Stimulated activated CD4-positive, alpha-beta T cell treated with anti-CD3 and anti-CD28 coated beads, Interleukin-2, amount 100 ng/mL, for 24 hours (primary cell): ENCODE measurements at regions not wholly inside any gene's neighbourhood (a gene's known extent, or its start where the extent isn't known, plus 50 kb on each side); places are given as distances from the start of the nearest gene placed in this dataset.

Experiments
- DNase-seq, 2 donors: peaks; one replicate each; pipeline ENCODE4 v3.0.0-alpha.2; 2020

DNA sequence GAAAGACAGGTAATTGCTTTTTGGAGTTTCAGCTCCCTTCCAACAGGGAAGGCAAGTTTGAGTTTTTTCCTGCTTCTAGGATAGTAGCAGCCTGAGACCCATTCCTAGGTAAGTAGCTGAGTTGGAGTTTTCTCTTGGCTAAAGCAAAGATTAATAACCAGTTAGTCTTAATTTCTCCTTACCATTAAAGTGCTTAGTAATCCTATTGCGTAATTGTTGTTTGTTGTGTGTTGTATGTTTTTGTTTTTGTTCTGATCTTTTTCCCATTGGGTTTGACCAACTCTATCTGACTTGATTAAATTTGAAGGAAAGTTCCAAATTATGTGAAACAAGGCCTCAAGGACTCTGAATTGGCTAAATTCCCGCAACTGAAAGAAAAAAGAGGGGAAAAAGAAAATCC is 83.5 kb downstream of the TBX22 start:
- no peak for DNase-seq

DNA sequence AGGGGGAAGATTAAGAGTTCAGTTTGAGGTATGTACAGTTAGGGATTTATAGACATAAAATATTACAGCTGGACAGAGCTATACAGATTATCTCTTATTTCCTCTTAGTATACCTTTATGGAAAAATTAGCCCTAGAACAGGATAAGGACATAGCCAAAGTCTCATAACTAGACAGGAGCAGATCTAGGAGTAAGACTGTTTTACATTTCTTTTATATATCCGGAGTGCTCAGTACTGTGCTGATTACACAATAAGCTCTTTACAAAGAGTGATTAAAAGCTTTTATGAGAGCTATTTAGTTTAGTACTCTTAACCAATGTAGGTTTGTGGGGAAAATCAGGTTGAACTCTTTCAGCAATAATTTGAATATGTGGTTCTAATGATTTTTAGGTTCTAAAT is 105.8 kb downstream of the TBX22 start:
- DNase-seq: no peak

DNA sequence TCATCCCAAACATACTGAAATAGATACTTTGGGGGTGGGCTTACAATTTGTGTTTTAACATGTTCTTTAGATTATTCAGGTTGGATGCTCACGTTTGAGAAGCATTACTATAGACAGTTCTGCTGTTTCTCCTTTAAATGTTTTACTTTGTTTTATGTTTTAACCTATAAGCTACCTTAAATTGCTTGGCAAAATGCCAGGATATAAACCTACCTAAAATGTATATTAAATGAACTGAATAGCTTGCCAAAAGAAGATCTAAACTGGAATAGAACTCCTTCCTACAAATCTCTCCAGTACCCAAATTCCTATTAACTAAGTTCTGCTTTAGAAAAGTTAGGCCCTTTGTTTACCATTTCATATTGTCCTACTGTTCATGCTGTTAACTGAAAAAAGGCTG is 124.4 kb downstream of the TBX22 start:
- DNase-seq: no peak

DNA sequence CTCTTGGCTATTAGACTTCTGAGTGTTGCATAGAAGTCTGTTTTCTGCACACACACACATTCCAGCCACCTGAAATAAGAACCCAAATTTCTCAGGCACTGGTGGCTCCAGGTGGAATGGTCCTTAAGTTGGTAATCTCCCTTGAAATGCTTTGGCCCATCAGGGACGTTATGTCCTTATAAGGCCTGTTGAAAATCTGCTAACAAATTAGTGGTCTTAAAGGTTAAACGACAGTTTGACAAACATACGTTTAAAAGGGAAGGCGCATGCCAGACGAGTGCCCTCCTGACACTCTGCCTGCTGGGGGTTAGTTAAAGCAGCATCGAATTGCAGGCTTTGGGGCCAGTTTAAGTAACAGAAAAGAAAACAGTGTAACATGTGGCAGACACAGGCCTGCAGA is 125.0 kb downstream of the TBX22 start:
- no peak for DNase-seq

DNA sequence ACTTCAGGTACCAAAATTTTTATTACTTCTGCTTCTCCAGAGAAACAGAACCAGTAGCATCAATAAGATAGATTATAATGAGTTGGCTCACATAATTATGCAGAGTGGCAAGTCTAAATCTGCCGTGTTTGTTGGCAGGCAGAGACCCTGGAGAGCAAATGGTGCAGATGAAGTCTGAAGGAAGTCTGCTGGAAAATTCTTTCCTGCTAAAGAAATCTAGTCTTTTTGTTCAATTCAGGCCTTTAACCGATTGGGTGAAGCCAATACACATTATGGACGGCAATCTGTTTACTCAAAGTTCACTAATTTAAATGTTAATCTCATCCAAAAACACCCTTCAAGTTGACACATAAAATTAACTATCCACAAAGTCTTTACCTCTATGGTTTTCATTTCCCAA is 156.0 kb downstream of the TBX22 start:
- no peak for DNase-seq

DNA sequence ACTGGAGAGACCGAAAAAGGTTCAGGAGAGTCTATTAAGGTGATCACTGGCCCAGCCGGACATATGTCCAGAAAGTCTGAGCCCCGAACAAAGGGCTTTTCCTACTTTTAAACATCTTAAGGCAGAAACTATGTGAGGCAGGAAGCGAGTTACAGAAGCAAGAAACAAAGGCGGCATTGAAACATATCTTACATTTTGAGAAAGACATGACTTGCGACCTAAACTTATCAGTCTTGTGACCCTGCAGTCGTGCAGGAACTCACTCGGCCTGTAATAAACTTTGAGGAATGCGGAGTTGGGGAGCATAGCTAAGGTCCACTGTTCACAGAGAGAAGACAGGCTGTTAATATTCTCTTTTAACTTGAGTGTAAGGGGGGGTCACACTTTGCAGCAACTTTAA is 158.7 kb downstream of the TBX22 start:
- no peak for DNase-seq

DNA sequence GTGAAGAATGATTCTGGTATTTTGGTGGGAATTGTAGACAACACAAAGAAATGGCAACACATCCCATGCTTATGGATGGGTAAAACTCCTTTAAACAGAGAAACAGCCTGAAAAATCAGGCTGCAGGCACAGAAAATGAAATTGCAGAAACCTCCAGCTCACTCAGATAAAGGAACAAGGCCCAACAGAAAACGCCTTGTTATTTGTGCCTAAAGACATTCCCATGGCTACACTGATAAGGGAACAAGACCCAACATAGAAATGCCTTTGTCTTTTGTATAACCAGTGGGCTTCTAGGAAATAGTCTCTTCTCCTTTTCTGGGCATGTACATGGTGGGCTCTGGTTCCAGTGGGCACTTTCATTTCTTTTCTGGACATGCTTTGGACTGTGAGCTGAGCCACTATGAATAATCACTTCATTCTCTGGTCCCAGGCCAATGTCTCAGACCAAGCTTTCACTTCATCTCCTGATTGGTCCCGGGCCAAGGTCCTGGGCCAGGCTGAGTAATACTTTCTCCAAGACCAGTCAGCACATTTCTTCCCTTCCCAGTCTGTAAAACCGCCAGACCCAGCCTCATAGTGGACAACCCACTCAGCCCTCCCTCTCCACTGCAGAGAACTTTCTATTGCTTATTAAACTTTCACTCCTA is 160.5 kb downstream of the TBX22 start:
- no peak for DNase-seq

DNA sequence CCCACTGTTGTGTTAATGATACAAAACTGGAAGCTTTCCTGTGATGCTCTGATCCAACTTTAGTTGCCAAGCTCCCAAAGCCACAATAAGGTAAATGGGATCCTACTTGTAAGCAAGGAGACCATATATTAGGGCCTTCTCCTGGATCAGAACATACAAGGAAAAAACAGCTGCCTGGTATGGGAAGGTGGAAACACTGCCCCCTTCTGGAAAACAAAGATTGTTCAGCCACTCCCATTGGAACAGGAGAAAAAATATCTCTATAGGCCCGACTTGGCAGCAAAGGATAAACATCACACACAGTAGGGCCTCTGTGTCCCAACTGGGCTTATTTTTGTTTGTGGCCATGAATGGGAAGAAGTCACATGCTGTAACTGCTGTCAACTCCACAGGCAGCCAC is 166.5 kb downstream of the TBX22 start:
- no peak for DNase-seq

DNA sequence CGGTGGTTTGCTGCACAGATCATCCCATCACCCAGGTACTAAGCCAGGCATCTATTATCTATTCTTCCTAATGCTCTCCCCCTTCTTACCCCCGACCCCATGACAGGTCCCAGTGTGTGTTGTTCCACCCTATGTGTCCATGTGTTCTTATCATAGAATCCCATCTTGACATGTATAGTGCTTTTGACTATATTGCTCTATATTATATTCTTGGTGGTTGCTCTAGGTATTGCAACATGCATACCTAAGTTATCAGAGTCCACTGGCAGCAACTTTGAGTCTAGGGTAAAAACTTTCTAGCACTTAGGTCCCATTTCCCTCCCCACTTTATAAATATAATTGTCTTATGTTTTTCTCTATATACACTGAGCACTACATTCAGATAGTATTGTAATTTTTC is 170.3 kb downstream of the TBX22 start:
- DNase-seq: no peak

DNA sequence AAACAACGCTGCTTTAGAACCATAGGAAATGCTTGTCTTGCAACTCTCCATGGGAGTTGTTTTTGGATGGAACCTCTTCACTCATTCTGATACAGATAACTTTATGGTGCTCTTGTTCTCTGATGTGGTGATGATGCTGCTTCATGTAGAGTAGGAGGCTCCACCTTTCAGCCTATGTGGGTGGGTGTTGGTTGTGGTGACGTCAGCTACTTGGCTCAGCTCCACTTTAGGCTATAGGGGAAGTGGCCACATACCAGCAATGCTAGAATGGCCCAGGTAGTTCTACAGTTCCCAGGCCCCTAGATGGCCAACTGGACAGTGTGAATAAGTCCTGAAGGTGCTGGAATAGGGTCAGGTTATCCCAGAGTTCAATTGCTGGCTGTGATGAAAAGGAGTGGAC is 192.1 kb downstream of the TBX22 start:
- DNase-seq: no peak

DNA sequence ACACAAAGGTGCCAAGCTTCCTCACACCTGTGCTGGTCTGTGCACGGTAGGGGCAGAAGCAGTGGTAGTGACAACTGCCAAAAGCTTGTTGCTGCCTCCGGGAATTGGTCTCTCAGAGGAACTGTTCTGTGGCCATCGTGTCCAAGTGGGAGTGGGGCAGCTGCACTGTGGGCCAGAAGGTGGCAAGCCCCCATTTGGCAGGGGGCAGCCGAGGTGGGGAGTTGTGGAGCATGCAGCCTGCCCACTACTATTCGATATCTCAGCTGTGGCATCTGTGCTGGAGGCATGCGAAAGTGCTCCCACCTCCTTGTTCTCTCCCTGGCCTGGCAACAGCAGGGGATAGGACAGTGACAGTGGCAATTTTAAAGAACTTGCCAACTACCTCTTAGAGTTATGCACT is 192.8 kb downstream of the TBX22 start:
- no peak for DNase-seq

DNA sequence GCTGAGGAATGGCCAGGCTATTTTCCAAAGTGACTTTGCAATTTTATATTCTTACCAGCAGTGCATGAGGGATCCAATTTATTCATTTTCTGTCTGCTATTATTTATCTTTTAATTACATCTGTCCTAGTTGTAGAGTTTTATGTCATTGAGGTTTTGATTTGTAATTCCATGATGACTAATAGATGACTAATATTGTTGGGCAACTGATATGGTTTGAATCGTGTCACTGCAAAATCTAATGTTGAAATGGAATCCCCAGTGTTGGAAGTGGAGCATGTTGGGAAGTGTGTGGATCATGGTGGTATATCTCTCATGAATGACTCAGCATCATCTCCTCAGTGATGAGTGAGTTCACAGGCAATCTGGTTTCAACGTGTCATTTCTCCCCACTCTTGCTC is 201.5 kb downstream of the TBX22 start:
- no peak for DNase-seq

DNA sequence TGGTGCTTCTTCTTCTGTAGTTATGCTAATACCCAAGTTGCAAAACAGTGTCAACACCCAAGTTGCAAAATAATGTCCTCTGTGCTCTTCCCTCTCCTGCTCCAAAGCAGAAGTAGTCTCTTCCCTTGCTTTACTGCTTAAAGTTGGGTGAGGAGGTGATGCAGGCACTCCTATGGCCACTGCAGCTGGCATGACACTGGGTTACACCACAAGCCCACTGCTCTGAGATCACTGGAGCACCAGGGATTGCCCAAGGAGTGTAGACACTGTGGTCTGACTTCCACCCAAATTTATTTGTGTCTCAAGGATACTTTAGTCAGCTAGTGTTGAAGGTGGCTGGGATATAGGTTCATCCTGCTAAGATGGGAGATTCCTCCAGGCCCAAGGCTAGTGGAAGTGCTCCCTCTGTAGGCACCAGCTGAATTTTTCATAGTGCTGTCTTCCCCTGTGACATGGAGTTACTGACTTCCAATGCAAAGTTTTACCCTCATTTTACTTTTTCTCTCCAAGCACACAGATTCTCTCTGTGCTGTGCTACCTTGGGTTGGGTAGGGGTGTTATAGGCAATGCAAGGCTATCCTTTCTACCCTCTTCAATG is 196.2 kb upstream of the TENT5D start:
- no peak for DNase-seq

DNA sequence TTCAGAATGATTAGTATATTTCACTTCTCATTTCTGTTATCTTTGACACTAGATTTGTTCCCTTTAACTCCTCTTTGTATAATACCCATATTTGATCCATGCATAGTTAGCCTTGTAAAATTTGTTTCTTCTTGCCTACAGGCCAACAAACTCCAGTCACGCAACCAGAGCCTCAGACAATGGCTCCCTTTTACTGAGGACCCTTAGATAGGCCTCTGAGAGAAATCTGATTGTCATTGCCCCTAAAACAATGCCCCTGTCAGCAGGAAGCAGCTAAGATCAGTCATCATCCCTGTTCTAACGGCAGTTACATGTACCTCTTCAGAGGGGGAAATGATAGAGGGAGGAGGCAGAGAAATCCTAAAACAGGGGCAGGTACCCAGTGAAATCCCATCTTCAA is 190.6 kb upstream of the TENT5D start:
- DNase-seq: no peak

DNA sequence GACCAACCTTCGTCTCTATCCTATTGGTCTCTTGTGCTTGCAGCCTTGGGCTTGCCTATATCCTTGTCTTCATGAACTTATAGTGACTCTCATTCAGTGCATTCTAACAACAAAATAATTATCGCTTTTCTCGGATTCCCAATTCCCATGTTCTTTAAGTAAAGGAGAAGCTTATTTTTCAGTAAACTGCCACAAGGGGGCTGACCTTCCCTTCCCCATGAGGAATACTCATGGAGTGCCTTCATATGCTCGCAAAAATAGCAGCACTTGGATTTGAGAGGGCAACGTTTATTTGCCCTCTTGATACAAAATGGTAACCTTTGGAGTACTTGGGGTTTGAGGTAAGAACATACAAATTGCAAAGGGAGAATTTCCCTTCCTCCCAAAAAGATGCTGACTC is 183.2 kb upstream of the TENT5D start:
- no peak for DNase-seq

DNA sequence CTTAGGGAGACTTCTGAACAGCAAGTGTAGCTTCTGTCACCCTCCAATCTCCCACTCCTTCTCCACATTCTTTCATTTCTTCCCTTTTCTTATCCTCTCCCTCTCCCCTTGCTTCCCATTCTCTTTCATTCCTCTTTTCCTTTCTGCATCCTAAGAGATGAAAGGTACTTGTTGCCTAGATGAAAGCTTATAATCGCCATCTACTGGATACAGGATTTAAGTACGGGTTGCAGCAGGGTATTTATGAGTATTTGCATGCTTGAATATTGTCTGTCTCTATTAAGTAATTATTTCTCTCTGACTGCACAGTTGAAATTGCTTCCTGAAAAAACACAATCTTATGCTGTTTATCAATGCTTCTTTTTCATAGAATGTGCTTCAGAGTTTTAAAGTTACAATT is 174.0 kb upstream of the TENT5D start:
- no peak for DNase-seq

DNA sequence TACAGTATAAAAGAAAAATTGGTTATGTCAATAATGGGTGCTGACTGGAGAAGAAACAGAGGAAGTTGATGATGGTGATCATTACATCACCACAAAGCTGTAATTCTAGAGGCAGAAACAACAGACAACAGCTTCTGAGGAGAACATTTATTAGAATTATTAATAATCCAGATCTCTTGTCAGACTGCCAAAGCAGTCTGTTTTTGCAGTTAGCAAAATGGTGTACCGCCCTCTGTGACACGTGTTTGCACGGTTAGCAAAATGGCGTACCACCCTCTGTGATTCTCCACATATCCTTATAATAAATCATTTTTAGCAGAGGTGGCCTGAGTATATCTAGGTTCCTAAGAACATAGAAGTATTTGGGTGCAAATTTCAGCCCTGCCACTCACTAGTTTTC is 154.0 kb upstream of the TENT5D start:
- DNase-seq: no peak

DNA sequence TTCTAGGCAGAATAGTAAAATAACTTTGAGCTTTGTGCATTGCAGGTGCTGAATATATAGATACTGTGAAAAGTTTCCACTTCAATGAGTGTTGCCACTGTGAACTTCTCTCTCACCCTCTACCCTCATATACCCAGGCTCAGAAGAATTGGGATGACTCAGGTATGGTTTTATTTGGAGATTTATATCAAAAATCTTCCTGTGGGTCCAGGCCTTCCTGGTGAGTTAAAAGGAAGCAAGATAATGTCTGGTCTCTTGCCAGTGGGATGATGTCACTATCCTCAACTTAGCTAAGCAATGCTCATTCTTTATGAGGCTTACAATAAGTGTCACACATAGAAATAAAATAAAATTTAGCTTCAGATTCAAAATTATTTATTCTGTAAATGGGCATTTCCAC is 153.3 kb upstream of the TENT5D start:
- DNase-seq: no peak

DNA sequence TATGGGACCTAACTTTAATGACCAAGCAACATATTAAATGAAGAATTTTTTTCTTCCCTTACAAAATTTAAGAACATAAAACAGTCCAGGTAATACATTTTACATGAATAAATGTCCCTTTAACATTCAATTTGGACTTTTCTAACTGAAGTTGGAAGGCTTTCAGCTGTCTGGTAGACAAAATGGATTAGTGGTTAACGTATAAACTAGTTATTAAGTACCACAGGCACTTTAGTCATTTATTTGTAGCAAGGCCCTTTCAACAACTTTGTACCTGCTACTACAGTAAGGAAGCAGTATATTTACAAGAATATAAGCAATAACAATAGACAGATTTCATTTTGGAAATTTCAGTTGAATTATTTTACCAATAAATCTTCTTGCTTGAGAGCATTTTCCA is 152.5 kb upstream of the TENT5D start:
- no peak for DNase-seq

DNA sequence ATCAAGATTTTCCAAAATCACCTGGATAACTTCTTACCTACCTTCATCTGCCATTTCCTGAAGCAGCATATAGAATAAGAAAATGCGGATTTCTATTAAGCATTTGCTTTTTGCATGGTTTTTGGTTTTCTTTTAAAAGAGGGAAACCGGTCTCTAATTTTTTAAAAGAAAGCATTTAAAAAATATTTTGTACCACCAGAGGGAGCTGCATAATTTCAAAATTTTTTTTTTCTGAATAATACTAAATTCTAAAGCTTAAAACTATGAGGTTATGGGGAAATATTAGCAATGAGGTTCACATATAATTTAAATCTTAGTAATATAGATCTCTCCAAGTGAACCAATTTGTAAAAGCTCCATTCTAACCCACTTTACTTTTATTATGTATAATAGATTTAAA is 137.7 kb upstream of the TENT5D start:
- no peak for DNase-seq

DNA sequence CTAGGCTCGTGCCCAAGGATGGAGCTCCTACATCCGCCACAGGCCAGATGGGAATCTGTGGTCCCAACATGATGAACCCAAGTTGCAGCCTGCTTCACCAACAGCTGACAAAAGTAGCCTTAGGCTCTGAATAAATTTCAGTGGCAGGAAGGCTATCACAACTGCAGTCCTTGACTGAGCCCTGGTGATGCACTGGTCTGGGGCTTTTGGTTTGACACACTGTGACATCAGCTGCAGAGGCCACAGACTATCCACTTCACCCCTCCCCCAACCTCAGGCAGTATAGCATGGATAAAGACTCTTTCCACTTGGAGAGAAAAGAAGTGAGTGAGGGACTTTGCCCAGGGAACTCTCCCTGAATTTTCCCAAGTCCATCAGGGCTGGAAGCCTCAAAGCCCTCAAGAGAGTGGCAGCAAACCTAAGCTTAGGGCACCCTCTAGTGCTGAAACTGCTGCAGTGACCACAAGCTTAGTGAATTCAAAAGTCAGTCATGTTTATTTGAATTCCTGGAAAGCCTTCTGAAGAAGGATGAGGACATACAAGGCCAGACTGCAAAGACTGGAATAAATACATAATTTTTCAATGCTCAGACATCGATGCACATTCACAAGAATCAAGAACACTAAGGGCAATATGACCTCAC is 135.0 kb upstream of the TENT5D start:
- DNase-seq: no peak

DNA sequence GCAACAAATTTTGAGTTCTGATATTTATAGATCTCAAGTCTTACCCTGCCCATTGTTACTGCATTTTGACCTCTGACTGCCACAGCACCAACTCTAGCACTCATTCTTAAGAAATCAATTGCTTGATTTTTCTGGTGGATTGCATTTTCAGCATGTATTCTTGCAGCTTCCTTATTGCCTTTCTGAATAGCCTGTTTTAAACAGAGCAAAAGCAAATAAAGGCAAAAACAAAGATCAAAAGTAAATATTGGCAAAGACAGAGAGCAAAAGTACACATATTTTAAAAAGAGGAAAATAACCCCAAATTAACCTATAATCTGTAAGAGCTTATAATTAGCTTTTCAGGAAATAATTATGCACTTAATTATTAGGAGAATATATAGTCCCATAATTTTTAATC is 129.4 kb upstream of the TENT5D start:
- no peak for DNase-seq

DNA sequence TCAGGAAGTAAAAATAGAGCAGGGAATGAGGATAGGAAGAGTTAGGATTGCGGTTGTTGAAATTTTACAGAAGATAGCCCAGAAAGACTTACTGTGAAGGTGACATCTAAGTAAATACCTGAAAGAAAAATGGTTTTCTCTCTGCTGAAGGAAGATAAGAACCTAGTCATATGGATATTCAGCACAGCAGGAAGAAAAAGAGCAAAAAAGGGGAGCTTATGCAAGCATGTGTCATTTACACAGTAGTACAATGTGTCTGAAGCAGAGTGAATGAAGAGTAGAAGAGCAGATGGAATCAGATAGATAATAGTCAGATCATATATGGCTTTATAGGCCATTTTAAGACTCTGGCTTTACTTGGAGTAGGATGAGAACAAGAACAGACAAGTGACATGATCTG is 126.9 kb upstream of the TENT5D start:
- DNase-seq: no peak

DNA sequence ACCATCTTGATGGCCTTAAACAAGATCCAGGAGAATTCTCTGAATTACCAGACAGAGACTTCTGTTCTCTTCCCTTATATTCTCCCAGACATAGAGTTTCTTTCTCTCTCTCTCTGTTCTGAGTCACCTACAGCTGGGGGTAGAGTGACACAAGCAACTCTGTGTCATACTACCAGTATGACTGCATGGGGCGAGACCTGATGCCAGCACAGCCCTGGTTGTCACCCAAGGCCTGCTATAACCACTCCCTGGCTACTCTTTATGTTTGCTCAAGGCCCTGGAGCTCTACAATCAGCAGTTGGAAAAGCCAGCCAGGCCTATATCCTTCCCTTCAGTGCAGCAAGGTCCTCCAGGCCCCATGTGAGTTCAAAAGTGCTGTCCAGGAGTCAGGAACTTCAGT is 114.2 kb upstream of the TENT5D start:
- no peak for DNase-seq

DNA sequence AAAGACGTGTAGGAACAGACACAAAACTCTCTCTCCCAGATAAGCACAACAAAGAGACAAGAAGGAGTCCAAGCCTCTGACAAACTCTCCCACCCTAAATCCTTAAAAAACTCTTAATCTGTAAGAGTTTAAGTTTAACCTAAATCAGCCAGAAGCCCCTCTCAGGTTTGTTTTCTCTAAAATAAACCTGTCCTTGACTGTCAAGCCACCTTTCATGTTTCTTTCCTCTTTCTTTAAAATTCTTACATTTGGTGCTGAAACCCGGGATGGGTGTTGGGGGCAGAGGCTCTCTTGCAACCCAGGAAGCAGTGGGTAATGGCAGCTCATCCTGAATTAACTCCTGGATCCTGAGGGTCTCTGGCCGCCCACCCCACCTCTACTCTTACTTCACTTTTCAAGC is 107.8 kb upstream of the TENT5D start:
- DNase-seq: no peak
